DOHH2 (cell line): ENCODE measurements at regions not wholly inside any gene's neighbourhood (a gene's known extent, or its start where the extent isn't known, plus 50 kb on each side); places are given as distances from the start of the nearest gene placed in this dataset.

ENCODE experiments used
- H3F3A ChIP-seq: fragments of 200-600 bp; sonication (generic), shearing (Covaris generic); 2 replicates; pipeline ENCODE4 v1.6.0; 2016; ENCODE audit warnings: antibody characterized with exemption, mild to moderate bottlenecking; ENCODE audit not compliant: control insufficient read depth, insufficient read depth
- H3K27ac ChIP-seq: fragments of 200-600 bp; sonication (generic); 2 replicates; pipeline ENCODE4 v1.5.1; 2014; ENCODE audit warnings: low read depth, mild to moderate bottlenecking, low read length, moderate library complexity
- H3K27me3 ChIP-seq: fragments of 200-600 bp; sonication (generic); 2 replicates; pipeline ENCODE4 v1.6.1; 2014; ENCODE audit warnings: mild to moderate bottlenecking, low read length, mixed read lengths; ENCODE audit not compliant: control insufficient read depth
- H3K36me3 ChIP-seq: fragments of 200-600 bp; sonication (generic); 2 replicates; pipeline ENCODE4 v1.6.1; 2014; ENCODE audit warnings: mild to moderate bottlenecking, low read length, moderate library complexity, mixed read lengths; ENCODE audit not compliant: control insufficient read depth
- H3K4me1 ChIP-seq: fragments of 200-600 bp; sonication (generic); 2 replicates; pipeline ENCODE4 v1.6.1; 2014; ENCODE audit warnings: mild to moderate bottlenecking, low read length, mixed read lengths; ENCODE audit not compliant: control insufficient read depth
- H3K4me2 ChIP-seq: fragments of 200-600 bp; sonication (generic); 2 replicates; pipeline ENCODE4 v1.6.0; 2014; ENCODE audit warnings: mild to moderate bottlenecking, low read length, moderate library complexity
- H3K4me3 ChIP-seq: fragments of 200-600 bp; sonication (generic); 2 replicates; pipeline ENCODE4 v1.5.1; 2014; ENCODE audit warnings: mild to moderate bottlenecking, low read length, mixed read lengths
- H3K79me2 ChIP-seq: fragments of 200-600 bp; sonication (generic); 2 replicates; pipeline ENCODE4 v1.6.1; 2014; ENCODE audit warnings: mild to moderate bottlenecking, low read length, mixed read lengths; ENCODE audit not compliant: control insufficient read depth
- H3K9me2 ChIP-seq: fragments of 200-600 bp; sonication (generic); replicated peaks from 2 replicates; pipeline ENCODE4 v1.6.1; 2014; ENCODE audit warnings: mild to moderate bottlenecking, low read length, mixed read lengths; ENCODE audit not compliant: control insufficient read depth
- H3K9me3 ChIP-seq: fragments of 200-600 bp; sonication (generic); 2 replicates; pipeline ENCODE4 v1.6.1; 2014; ENCODE audit warnings: antibody characterized with exemption, low read length, mixed read lengths; ENCODE audit not compliant: control insufficient read depth, insufficient read depth
- H4K20me1 ChIP-seq: fragments of 200-600 bp; sonication (generic); 2 replicates; pipeline ENCODE4 v1.6.0; 2014; ENCODE audit warnings: low read depth, mild to moderate bottlenecking, antibody characterized with exemption, low read length, moderate library complexity; ENCODE audit not compliant: control insufficient read depth, insufficient read depth
- CTCF ChIP-seq: fragments of 200-600 bp; sonication (generic); IDR thresholded peaks from one replicate; pipeline ENCODE4 v1.5.1; 2014; ENCODE audit warnings: antibody characterized with exemption, mild to moderate bottlenecking, low read depth, low read length; ENCODE audit not compliant: poor library complexity, severe bottlenecking
- EZH2phosphoT487 ChIP-seq: fragments of 200-600 bp; sonication (generic); IDR thresholded peaks from 2 replicates; pipeline ENCODE4 v1.6.1; 2017; ENCODE audit warnings: borderline replicate concordance, mild to moderate bottlenecking, antibody characterized with exemption, low read length, moderate library complexity, mixed read lengths

GRCh38 chr4:35423104-35423503, 821.2 kb downstream of the ARAP2 start:
- no peaks in the 10 kb centered on the region for H3K79me2 ChIP-seq
- no peaks in the 10 kb centered on the region; the same call in 1 of the 2 replicates for H3K9me2 ChIP-seq
- H3K4me1 ChIP-seq: no peaks in the 10 kb centered on the region
- H3K9me3 ChIP-seq: no peaks in the 10 kb centered on the region
- H3K4me3 ChIP-seq: no peak overlapping the region
- no peak for TF ChIP-seq CTCF
- H3F3A ChIP-seq: no peaks in the 10 kb centered on the region
- no peak overlapping the region for H3K27ac ChIP-seq
- no peaks in the 10 kb centered on the region for H3K27me3 ChIP-seq
- H3K36me3 ChIP-seq: no peaks in the 10 kb centered on the region
- H3K4me2 ChIP-seq: no peak overlapping the region
- no peaks in the 10 kb centered on the region for H4K20me1 ChIP-seq

GRCh38 chr4:35447474-35447873, 796.8 kb downstream of the ARAP2 start:
- Histone ChIP-seq H3K4me3 (no peak overlapping the region), H4K20me1 (no peaks in the 10 kb centered on the region), H3K27ac (no peak overlapping the region), H3K27me3 (no peaks in the 10 kb centered on the region), H3K36me3 (no peaks in the 10 kb centered on the region), H3F3A (no peaks in the 10 kb centered on the region), H3K9me2 (no peaks in the 10 kb centered on the region), H3K4me2 (no peak overlapping the region), H3K4me1 (no peaks in the 10 kb centered on the region), H3K9me3 (peaks cover 7% of the 10 kb centered on the region; the same call in 1 of the 2 replicates), H3K79me2 (no peaks in the 10 kb centered on the region)
- no peak for TF ChIP-seq CTCF
- no peak for TF ChIP-seq EZH2phosphoT487

GRCh38 chr4:35459045-35459444, 785.3 kb downstream of the ARAP2 start:
- Histone ChIP-seq H3K9me3 (peaks cover 7% of the 10 kb centered on the region; the same call in 1 of the 2 replicates), H3K4me1 (no peaks in the 10 kb centered on the region), H3K4me3 (no peak overlapping the region), H3K79me2 (no peaks in the 10 kb centered on the region), H3K36me3 (no peaks in the 10 kb centered on the region), H3K9me2 (no peaks in the 10 kb centered on the region), H3K27me3 (no peaks in the 10 kb centered on the region), H4K20me1 (no peaks in the 10 kb centered on the region), H3K27ac (no peak overlapping the region), H3F3A (no peaks in the 10 kb centered on the region), H3K4me2 (no peak overlapping the region)
- TF ChIP-seq EZH2phosphoT487 (no peak), CTCF (no peak)
